Stimulated activated naive CD8-positive, alpha-beta T cell treated with anti-CD3 and anti-CD28 coated beads, Interleukin-15, Interleukin-2, amounts not matched to agents 100 U/mL and 50 U/mL, for 24 hours (primary cell): ENCODE measurements at regions not wholly inside any gene's neighbourhood (a gene's known extent, or its start where the extent isn't known, plus 50 kb on each side); places are given as distances from the start of the nearest gene placed in this dataset.

ENCODE experiments used
- ATAC-seq: fragments of 150-1000 bp; cut with Tn5 transposase; one replicate; pipeline ENCODE4 v1.10.0; 2021
- DNase-seq: peaks from one replicate; pipeline ENCODE4 v3.0.0; 2021

GRCh38 chr3:14286887-14287500 lies 108.4 kb downstream of the LSM3 start:
- no peak for ATAC-seq
- DNase-seq: no peak

GRCh38 chr3:14288177-14288788 lies 109.7 kb downstream of the LSM3 start:
- ATAC-seq (no peak), DNase-seq (no peak)

- ATAC-seq: no peak
- no peak for DNase-seq
Measured at GRCh38 chr3:14288833-14289451, 110.3 kb downstream of the LSM3 start.

GRCh38 chr3:14289590-14290461 lies 111.2 kb downstream of the LSM3 start:
- DNase-seq (no peak), ATAC-seq (no peak)

DNA sequence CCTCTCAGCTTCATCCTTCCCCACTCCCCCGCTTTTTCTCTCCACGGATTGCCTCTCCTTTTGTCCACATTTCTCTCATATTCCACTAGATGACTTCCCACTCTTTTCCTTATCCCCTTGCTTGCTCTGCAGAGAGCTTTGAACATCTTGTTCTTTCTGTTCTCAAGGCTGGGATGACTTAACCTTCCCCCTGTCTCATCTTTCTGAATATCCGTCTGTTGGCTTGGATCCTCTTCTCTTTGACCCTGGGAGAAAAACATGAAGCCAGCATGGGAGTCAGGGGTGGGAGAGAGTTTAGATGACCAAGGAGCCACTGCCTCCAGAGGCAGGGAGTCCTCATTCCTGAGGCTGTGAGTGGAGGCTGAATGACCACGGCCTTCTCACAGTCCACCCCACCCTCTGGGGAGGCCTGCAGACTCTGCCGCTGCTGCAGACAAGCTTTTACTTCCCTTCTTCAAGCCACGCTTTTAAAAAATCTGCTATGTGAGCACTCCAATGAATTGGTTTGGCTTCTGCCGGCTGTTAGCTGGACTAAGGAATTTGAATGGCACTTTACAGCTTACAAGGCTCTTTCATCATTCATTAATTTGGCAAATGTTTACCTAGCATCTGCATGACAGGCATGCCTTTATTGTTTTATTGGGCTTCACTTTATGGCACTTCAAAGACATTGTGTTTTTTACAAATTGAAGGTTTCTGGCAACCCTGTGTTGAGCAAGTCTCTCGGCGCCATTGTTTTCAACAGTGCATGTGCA lies 111.6 kb upstream of the SLC6A6 start:
- no peak for DNase-seq
- ATAC-seq: no peak

DNA sequence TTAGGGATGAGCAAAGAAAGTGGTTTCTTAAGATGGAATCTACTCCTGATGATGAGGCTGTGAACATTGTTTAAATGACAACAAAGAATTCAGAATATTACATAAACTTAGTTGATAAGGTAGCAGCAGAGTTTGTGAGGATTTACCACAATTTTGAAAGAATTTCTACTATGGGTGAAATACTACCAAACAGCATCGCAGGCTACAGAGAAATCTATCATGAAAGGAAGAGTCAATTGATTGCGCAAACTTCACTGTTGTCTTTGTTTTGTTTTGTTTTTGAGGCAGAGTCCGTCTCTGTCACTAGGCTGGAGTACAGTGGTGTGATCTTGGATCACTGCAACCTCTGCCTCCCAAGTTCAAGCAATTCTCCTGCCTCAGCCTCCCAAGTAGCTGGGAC lies 107.4 kb upstream of the SLC6A6 start:
- ATAC-seq: no peak
- DNase-seq: no peak

DNA sequence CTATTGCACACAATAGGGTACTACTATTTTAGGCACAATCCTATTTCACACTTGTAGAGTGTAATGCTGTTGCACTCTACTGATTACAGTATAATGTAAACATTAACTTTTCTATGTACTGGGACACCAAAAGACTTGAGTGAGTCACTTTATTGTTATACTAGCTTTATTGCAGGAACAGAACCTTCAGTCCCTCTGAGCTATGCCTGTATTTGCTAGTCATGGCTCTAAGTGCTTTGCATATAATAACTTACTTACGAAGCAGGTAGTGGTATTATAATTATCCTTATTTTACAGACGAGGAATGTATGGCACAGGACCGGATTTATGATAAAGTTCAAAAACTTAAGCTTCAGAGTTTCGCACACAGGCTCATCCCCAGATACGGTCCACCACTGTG lies 106.6 kb upstream of the SLC6A6 start:
- ATAC-seq (no peak), DNase-seq (no peak)

DNA sequence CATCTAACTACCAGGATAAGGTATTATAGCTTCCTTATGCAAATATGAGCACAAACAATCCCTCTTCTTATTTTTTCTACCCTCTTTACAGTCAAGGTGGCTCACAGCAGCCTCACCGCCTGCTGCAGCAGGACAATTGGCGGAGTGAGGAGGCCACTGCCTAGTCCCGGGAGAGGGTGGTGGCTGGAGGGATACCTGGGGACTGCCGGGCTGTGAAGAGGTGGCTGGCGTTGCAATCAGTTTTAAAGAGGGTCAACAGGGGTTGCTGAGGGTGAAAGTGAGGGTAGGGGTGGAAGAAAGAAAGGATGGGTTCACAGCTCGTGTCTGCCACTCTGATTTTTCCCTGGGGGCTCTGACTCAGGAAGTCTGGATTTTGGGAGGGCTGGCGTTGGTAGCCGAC lies 105.1 kb upstream of the SLC6A6 start:
- no peak for DNase-seq

DNA sequence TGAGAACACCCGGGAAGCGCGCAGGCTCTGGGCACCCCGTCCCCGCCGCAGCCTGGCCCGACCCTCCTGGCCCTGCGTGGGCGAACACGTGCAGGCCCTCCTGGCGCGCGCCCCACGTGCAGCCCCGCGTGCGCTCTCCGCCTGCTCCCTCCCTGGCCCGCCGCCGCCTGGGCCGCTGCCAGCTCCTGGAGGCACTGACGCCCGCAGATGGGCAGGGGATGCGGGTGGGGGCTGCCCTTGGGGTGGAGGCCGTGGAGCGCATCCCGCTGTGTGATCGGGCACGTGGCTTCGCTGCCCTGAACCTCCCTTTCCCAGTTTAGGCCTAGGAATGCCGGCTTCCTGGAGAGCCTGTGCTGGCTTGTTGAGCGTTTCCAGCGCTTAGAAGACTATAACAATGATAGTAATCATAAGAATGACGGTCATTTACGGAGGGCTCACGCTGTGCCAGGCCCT lies 104.6 kb upstream of the SLC6A6 start:
- DNase-seq: no peak
- ATAC-seq: no peak

More for the DNA sequence above, 105.1 kb upstream of the SLC6A6 start:
- no peak for ATAC-seq

DNA sequence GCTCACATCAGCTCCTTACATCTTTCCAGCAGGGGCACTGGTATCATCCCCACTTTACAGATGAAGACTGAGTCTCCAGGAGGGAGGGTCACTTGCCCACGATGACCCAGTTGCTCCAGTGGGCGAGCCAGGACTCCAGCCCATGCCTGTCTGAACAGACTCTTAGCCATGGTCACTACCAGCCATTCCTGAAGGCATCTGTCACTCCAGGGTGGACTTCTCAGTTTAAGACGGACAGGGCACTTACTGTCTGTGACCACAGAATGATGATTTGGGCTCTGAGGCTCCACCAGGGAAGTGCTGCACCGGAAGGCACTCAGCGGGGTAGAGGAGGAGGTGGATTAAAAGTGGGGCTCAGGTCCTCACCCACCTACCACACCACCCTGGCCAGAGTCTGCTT lies 104.0 kb upstream of the SLC6A6 start:
- DNase-seq (no peak), ATAC-seq (no peak)

- DNase-seq (no peak), ATAC-seq (no peak)
Measured at GRCh38 chr3:14298991-14299555, 103.3 kb upstream of the SLC6A6 start.

- ATAC-seq (peak; percentile 15), DNase-seq (no peak)
Measured at GRCh38 chr3:14299767-14300166, 102.6 kb upstream of the SLC6A6 start.

- DNase-seq (no peak), ATAC-seq (no peak)
Measured at GRCh38 chr3:14300721-14301399, 101.5 kb upstream of the SLC6A6 start.

- DNase-seq (no peak), ATAC-seq (no peak)
Measured at GRCh38 chr3:14301558-14301957, 100.8 kb upstream of the SLC6A6 start.

DNA sequence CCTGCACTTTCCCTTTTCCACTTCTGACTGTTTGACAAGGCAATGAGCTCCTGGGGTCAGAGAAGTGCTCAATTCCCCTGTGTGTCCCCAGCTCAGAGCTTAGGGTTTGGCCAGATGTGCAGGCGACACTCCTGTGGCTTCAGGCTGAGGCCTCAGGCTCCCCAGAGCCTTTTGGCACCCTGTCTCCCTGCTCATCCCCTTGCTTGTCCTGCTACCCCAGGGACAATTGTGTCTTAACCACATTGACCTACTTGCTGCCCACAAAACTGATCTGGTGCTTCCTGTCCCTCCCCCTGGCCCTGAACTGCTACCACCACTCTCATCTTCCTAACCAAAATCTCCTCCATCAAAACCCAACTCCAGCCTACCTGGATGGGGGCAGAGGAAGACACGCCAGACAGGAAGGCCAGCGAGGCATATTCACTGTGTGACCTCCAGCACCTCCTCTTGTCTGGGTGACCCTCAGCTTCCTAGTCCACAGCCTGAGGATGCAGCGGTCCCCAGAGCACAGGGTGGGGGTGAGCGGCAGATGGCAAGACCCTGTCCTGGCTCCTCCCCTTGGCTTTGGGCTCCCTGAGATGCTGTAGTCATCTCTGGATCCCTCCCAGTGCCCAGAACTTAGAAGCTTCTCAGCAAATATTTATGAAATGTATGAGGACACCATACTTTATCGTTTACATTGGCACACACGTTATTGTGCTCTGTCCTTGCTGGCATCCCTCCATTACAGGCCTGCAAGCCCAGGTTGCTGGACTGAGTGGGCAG lies 98.9 kb upstream of the SLC6A6 start:
- ATAC-seq (no peak), DNase-seq (no peak)

DNA sequence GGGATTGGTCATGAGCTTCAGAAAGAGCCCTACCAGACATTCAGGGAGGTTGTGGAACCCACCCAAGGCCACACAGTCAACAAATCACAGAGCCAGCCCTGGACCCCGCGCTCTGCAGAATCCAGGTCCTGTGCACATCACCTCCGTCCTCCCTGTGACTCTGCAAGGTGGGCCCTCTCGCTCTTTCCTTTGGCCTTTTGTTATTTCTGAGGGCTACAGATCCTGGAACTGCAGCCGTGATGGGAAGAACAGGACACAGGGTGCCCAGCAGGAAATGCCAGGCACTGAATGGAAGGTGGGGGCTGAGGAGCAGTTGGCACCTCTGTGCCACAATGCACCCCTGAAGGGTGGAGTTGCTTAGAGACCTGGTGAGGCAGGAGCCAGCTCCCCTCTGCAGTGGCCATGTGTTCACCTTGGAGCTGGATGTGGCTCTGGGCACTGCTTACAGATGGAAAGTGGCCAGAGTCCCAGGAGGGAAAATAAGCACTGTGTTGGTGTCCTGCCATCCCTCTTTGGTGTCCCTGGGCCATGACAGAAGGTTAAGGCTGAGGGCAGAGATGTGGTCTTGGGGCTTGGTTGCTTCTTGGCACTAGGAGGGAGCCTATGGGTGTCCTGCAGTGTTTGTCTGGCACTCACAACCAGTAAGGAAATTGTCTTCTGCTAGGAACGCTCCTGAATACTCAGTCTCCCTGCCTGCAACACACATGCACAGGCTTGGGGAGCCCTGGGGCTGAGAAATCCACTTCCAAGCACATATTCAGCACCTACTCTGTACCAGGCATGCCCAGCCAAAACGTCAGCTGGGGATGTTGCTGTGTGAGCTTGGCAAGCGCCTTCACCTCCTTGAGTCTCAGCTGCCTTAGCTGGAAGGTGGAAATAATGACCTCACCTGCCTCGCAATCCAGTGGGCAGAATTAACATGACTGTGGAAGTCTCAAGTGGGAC lies 98.0 kb upstream of the SLC6A6 start:
- no peak for DNase-seq

GRCh38 chr3:14305324-14305723 lies 97.1 kb upstream of the SLC6A6 start:
- DNase-seq (no peak), ATAC-seq (no peak)

More for the DNA sequence above, 98.0 kb upstream of the SLC6A6 start:
- no peak for ATAC-seq

DNA sequence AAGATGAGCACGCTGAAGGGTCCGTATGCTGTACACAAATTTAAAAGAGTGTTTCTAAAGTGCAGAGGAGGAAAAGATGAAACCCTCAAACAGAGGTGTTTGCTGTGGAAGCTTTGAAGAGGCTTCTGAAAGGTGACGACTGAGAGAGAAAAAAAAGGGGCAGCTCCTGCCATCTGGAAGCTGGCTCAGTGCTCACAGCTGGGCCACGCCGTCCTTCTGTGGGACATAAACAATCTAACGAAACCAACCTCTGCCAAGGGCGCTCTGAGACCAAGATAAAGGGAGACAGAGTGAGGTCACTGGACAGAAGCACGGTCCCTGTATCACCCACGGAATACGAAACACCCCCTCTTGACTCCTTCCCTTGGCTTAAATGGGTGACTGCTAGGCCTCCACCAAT lies 96.3 kb upstream of the SLC6A6 start:
- DNase-seq: no peak
- no peak for ATAC-seq

- ATAC-seq: no peak
- no peak for DNase-seq
Measured at GRCh38 chr3:14307656-14308302, 94.6 kb upstream of the SLC6A6 start.
